GM19468 (cell line): ENCODE measurements at regions not wholly inside any gene's neighbourhood (a gene's known extent, or its start where the extent isn't known, plus 50 kb on each side); places are given as distances from the start of the nearest gene placed in this dataset.

Source experiments
- ATAC-seq: cut with Tn5 transposase; IDR thresholded peaks from one replicate; pipeline ENCODE4 v1.9.1; 2021; ENCODE audit warnings: mild to moderate bottlenecking, moderate library complexity, moderate number of reproducible peaks; ENCODE audit not compliant: unreplicated experiment; ENCODE audit errors: extremely low read depth

GRCh38 chr3:34268032-34268709 is 469.7 kb downstream of the PDCD6IP start:
- ATAC-seq = no peak

DNA sequence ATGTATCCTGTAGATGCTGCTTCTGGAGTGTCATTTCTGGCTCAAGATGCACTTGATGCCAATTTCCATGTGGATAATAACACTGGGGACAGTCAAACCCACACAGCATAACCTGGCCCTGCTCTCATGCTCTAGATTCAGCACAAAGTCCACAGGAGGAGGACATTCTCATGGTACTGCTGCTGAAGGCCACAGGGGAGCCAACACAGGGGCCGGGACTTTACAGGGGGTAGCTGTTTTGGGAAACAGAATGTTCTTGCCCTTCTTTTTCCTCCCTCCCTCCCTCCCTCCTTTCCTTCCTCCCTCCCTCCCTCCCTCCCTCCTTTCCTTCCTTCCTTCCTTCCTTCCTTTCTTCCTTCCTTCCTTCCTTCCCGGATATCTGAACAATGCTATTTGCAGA is 477.4 kb downstream of the PDCD6IP start:
- ATAC-seq = no peak

DNA sequence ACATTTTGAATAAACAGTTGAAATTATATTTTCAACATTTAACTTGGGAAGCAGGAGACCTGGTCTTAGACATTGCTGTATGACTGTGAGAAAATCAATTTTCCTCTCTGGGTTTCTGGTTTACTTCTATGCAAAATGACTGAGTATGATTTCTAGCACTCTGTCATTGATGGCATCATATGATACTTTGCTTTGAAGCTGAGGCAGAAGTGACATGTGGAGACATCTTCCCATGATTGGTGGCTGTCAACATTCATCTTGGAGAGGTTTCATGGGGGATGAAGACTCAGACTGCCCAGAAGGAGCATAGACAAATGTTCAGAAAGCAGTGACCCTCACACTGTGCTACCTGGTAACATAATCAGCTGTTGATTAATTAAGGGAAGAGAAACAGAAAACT is 477.9 kb downstream of the PDCD6IP start:
- ATAC-seq = no peak

DNA sequence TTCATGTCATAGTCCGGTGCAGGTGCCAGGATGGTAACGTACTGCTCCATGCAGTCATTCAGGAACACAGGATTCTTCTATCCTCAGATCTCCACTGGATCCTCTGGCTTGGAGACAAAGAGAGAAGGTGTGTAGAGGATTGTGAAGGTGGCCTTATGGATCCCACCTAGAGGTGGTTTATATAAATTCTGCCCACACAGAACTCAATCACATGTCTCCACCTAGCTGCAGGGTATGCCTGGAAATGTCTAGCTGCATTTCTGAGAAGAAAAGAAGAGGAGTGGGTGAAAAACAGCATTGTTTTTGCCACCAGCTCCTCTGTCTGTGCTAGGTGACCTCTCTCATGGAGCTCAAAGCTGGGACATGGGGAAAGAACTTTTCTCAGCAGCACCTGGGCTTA is 478.7 kb downstream of the PDCD6IP start:
- no peak for ATAC-seq

GRCh38 chr3:34279901-34280300 is 481.5 kb downstream of the PDCD6IP start:
- ATAC-seq = no peak

DNA sequence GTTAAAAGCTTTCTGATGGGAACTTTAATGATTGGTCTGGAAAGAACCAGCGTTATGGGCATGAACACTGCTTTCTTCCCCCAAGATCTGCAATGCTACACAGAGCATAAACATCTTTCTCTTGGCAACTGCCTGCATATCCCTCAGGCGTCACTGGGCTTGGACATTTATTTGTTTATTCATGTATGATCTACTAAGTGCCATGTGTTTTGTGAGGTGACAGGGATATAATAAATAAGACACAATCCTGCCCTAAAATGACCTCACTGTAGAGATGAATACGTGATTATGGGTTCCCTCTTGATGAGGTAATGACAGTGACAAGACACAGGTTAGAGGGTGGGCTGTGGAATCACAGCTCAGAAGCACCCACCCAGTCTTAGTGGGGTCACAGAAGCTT is 485.3 kb downstream of the PDCD6IP start:
- ATAC-seq = no peak

DNA sequence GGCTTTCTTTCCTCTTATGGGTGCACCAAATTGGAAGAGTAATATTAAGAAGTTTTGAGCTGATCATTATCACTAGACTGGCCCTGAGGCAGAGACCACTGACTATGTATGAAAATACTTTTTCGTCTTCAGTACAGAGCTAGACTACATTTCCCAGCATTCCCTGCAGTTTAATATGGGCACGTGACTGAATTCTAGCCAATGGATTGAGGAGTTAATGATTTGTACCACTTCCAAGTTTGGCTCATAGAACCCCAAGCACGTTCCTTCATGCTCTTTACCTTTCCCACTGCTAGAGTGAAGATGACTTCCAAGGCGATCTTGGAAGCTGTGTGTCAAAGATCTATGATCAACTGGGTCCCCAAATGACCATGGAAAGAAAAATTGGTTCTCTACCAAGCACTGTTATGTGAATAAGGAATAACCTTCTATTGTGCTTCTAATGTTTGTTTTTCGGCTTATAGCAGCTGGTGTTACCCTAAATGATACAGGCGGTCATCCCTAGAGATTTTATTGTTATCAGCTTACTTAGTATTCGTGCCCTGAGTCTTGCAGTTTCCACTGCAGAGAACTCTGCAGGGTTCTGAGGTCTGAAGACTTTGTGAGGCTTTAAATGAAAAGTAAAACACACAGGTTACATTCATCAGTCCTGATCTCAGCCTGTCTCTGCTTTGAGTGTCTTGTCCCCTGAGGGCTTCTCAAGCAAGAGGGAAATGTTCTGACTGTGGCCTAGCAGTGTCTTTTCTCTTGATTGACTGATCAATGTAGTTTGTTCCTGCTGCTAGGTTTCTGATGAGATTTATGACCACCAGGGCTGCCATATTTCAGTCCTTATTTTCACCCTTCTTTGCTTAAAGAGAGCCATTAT is 486.8 kb downstream of the PDCD6IP start:
- ATAC-seq = no peak

- no peak for ATAC-seq
Observed at GRCh38 chr3:34285827-34286188, 487.4 kb downstream of the PDCD6IP start.

DNA sequence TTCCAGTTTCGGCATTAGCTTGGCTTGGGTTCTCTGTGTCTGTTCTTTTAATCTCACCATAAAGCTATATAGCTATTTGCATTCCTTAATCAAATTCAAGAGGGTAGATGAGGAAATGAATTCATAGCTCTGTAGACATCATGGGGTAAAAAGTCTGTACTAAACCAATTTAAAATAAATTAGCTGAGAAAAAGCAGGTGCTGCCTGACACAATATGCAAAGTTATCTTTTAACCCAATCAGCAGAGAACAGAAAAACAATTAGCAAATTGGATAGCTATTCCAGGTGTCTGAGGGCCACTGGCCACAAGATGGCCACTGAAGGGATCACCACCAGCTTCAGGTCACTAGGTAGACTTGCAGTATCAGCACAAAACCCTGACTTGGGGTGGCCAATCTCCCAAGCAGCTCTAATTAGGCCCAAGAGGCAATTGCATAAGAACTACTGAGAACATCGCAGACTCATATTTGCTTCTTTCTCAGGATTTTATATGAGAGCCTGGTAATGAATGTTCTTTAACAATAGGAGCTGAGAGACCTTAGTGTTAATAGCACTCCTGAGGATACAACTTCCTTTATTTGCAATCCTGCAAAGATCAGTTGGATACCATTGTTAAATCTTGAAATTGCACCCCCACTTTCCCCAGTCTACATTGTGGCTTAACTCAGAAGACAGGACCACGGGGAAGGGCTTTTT is 494.3 kb downstream of the PDCD6IP start:
- ATAC-seq = no peak

DNA sequence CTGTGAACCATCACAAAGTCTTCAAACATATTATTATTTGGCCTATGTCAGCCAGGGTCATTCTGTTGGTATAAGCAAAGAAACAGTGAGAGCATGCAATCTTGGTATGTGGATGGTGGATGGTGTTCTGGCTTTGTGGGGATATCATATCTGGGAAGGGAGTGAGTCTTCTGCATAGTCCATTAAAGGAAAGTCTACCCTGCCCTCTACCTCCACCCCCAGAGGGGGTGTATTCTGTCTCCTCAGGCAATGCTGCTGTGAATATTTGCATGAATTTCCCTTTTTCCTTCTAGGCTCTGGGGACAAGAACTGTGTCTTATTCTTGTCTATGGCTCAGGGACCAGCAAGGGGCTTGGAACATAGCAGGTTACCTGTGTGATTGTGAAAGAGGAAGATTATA is 495.8 kb downstream of the PDCD6IP start:
- ATAC-seq = no peak

DNA sequence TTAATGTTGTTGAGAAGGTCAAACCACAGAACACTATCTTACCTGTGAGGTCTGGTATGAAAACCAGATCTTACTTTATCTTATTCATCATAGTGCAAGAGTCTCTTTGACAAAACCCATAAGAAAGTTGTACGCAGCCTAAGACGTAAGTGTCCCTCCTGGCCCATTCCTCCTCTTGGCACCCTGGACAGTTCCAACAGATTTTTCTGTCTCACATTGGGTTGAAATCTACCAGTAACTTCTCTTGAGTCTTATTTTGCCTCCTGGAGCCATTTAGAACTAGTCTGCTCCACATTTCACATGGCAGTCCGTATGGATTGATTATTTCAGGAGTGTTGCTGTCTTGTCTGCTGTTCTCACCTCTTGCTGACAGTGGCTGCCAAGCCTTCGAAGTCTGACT is 498.4 kb downstream of the PDCD6IP start:
- no peak for ATAC-seq

GRCh38 chr3:34298653-34299052 is 500.2 kb downstream of the PDCD6IP start:
- no peak for ATAC-seq

DNA sequence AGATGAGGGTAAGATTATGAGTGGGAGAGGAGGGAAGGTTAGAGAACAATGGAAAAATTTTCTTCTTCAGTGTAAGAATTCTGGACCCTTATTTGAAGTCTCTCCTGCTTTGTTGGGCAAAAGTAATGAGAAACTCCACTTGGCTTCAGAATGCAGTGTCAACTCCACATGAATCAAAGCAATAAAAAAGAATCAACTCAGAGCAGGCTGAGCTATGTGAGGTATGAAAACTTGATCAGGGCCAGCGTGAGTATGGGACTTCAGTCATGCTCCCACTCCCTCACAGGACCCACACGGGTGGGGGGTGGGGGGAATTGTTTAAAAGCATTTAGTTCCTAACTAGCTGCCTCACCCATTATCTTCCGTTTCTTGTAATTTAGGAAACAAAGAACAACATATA is 502.2 kb downstream of the PDCD6IP start:
- no peak for ATAC-seq

DNA sequence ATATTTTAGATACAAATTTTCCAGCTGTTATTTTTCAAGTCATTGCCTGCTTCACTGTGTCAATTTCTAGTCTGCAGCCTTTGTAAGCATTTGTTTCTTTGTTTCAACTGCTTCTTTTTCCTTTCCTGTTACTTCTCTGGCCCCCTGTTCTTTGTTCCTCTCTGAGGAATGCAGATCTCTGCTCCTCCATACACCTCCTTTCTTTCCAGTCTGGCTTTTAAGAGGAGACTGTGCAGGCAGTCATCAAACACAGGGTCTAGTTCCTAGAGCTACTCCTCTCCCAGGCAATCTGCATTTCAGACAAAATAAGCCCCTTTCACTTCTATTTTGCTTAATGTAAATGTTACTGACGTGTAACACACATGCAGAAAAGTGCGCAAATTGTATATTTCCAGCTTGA is 502.9 kb downstream of the PDCD6IP start:
- no peak for ATAC-seq

- no peak for ATAC-seq
Observed at GRCh38 chr3:34305266-34305665, 506.8 kb downstream of the PDCD6IP start.

DNA sequence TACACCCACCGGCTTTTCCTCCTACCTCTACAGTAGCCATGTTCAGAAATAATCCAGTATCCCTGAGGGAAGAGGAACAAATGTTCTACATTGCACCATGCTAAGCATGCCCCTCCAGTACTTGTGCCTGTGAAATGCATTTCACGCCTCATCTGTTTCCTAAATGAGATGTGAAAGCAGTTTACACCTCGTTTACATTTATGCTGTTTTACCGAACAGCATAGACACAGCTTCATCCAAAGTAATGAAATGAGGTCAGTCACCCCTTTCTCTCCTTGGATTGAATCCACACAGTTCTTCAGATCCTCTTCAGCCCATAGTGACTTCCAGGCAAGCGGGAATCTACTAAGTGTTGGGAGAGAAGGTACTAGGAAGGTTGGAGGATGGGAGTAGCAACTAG is 514.3 kb downstream of the PDCD6IP start:
- peak; percentile 49 for ATAC-seq

DNA sequence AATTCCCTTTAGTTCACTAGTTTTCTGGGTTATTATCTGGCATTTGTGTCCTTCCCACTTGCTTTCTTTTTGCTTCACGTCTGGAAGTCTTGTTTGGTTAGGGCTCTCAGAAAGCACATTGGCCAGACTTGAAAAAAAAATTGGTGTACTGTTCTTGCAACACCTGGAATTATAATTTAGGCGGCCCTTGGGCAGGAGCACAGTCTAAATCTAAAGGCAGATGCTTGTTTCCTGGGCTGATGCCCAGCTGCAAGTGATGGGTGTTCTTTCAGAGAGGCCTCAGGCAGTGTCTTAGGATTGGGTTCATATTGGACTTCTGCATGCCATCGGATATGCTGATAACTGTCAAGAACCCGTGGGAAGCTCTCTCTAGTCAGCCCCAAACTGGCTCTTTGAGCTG is 521.5 kb downstream of the PDCD6IP start:
- ATAC-seq = no peak

DNA sequence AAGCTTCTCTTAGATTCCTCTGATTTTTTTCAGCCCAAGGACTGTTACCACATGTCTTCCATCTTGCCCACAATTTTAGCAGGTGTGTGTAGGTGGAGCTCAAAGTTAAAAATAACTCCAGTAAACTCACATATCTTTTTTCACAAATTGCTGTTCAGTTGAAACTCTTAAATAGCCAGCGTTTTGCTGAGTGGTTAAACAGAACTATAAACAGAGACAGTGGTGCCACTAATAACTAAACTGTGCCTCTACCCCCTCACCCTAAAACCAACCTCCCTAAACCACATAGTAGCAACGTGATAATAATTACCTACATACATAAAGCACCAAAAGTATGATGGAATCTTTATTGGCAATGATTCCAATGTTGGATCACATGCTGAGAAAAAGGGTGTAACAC is 525.1 kb downstream of the PDCD6IP start:
- peak; percentile 53 for ATAC-seq

- no peak for ATAC-seq
Observed at GRCh38 chr3:34346656-34347055, 548.2 kb downstream of the PDCD6IP start.

DNA sequence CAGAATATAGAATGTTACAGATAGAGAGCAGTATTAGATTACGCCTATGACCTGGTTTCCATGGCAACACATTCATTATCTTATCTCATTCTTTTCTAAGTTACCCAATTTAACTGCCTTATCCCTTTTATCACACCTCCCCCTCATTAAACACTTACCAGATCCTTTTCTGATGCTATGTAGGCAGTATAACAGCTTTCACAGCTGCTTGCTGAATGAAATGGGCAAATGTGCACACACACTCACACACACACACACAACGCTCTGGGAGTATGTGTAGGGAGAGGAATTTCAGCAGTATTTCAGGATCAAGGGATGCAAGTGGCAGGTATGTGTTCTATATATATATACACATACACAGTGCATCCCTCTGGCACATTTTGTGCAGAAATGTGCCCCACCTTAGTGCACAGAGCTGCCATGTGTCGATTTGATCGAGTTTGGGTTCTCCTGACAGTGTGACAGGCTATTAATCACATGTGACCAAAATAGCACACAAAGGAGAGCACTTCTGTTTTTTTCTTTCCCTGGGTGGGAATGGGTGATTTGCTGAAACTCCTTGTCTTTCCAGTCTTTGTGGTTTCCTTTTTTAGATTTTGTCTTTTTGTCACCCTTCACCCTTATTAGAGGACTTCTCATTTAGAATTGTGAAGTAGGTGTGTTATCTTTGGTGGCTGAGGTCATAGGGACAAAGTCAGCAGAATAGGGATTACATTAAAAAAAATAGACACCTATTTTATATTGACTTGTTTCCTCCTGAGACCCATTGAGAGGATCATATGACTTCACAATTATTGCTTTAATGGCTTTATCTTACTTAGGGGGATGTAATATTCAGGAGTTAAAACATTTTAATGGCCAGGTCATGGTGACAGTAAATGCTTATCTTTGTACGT is 553.7 kb downstream of the PDCD6IP start:
- ATAC-seq = no peak
